Loucy (cell line): ENCODE measurements at regions not wholly inside any gene's neighbourhood (a gene's known extent, or its start where the extent isn't known, plus 50 kb on each side); places are given as distances from the start of the nearest gene placed in this dataset.

Source experiments
- H2AFZ ChIP-seq: fragments of 200-600 bp; sonication (generic); 2 replicates; pipeline ENCODE4 v1.6.0; 2016; ENCODE audit warnings: antibody characterized with exemption, mild to moderate bottlenecking, low read length, moderate library complexity
- H3F3A ChIP-seq: fragments of 200-600 bp; 2 replicates; pipeline ENCODE4 v1.6.0; 2016; ENCODE audit warnings: antibody characterized with exemption, low read depth, mild to moderate bottlenecking
- H3K27me3 ChIP-seq: fragments of 200-600 bp; sonication (generic); 2 replicates; pipeline ENCODE4 v1.6.1; 2014; ENCODE audit warnings: low read length, mild to moderate bottlenecking; ENCODE audit not compliant: insufficient read depth, poor library complexity, severe bottlenecking
- H3K36me3 ChIP-seq: fragments of 200-600 bp; sonication (generic); 2 replicates; pipeline ENCODE4 v1.6.1; 2016; ENCODE audit warnings: low read length; ENCODE audit not compliant: insufficient read depth
- H3K4me1 ChIP-seq: fragments of 200-600 bp; sonication (generic); 2 replicates; pipeline ENCODE4 v1.5.1; 2014; ENCODE audit warnings: low read length, mild to moderate bottlenecking; ENCODE audit not compliant: insufficient read depth, poor library complexity, severe bottlenecking
- H3K4me2 ChIP-seq: fragments of 200-600 bp; sonication (generic); 2 replicates; pipeline ENCODE4 v1.6.0; 2014; ENCODE audit warnings: antibody characterized with exemption, low read length, low read depth, mild to moderate bottlenecking; ENCODE audit not compliant: poor library complexity, severe bottlenecking
- H3K4me3 ChIP-seq: fragments of 200-600 bp; sonication (generic); 2 replicates; pipeline ENCODE4 v1.5.1; 2014; ENCODE audit warnings: low read length, mild to moderate bottlenecking, mixed read lengths; ENCODE audit not compliant: poor library complexity, severe bottlenecking
- H3K79me2 ChIP-seq: fragments of 200-600 bp; sonication (generic); 2 replicates; pipeline ENCODE4 v1.6.1; 2014; ENCODE audit warnings: low read length; ENCODE audit not compliant: insufficient read depth
- H3K9ac ChIP-seq: fragments of 200-600 bp; sonication (generic); 2 replicates; pipeline ENCODE4 v1.6.0; 2014; ENCODE audit warnings: mild to moderate bottlenecking, low read depth, low read length, moderate library complexity; ENCODE audit not compliant: poor library complexity, severe bottlenecking
- H3K9me2 ChIP-seq: fragments of 200-600 bp; sonication (generic); replicated peaks from 2 replicates; pipeline ENCODE4 v1.6.1; 2016; ENCODE audit warnings: low read depth, low read length, mixed read lengths
- H3K9me3 ChIP-seq: fragments of 200-600 bp; sonication (generic); 2 replicates; pipeline ENCODE4 v1.6.1; 2014; ENCODE audit warnings: mild to moderate bottlenecking, antibody characterized with exemption, low read length, low read depth; ENCODE audit not compliant: insufficient read depth
- H4K20me1 ChIP-seq: fragments of 200-600 bp; sonication (generic); 2 replicates; pipeline ENCODE4 v1.6.0; 2014; ENCODE audit warnings: antibody characterized with exemption, low read length, mild to moderate bottlenecking; ENCODE audit not compliant: insufficient read depth, poor library complexity, severe bottlenecking
- CTCF ChIP-seq: fragments of 200-600 bp; sonication (generic); conservative IDR thresholded peaks from 2 replicates; pipeline ENCODE4 v1.5.1; 2014; ENCODE audit warnings: mild to moderate bottlenecking, antibody characterized with exemption, low read length
- EZH2phosphoT487 ChIP-seq: fragments of 200-600 bp; IDR thresholded peaks from 2 replicates; pipeline ENCODE4 v1.6.1; 2018; ENCODE audit warnings: antibody characterized with exemption, mild to moderate bottlenecking, moderate library complexity, borderline replicate concordance

- no peak overlapping the region for H2AFZ ChIP-seq
- H3K9me2 ChIP-seq: no peaks in the 10 kb centered on the region
- no peak overlapping the region for H3K9ac ChIP-seq
- H3K36me3 ChIP-seq: no peaks in the 10 kb centered on the region
- H3K79me2 ChIP-seq: no peaks in the 10 kb centered on the region
- no peak overlapping the region for H3K4me3 ChIP-seq
- no peaks in the 10 kb centered on the region for H3F3A ChIP-seq
- H3K9me3 ChIP-seq: no peaks in the 10 kb centered on the region
- TF ChIP-seq EZH2phosphoT487 (no peak), CTCF (no peak)
- H4K20me1 ChIP-seq: no peaks in the 10 kb centered on the region
- H3K4me2 ChIP-seq: no peak overlapping the region
- H3K27me3 ChIP-seq: no peaks in the 10 kb centered on the region
- no peaks in the 10 kb centered on the region for H3K4me1 ChIP-seq
Measured at GRCh38 chr1:60731321-60731720, 351.0 kb upstream of the NFIA start.

GRCh38 chr1:60727552-60727951, 354.8 kb upstream of the NFIA start:
- no peaks in the 10 kb centered on the region for H3K4me1 ChIP-seq
- no peaks in the 10 kb centered on the region for H4K20me1 ChIP-seq
- no peaks in the 10 kb centered on the region for H3K36me3 ChIP-seq
- no peak overlapping the region for H3K4me2 ChIP-seq
- H3K27me3 ChIP-seq: no peaks in the 10 kb centered on the region
- H3F3A ChIP-seq: no peaks in the 10 kb centered on the region
- no peak overlapping the region for H3K4me3 ChIP-seq
- no peaks in the 10 kb centered on the region; the same call in 1 of the 2 replicates for H3K9me3 ChIP-seq
- no peaks in the 10 kb centered on the region for H3K9me2 ChIP-seq
- no peak overlapping the region for H2AFZ ChIP-seq
- H3K9ac ChIP-seq: no peak overlapping the region
- no peaks in the 10 kb centered on the region for H3K79me2 ChIP-seq
- TF ChIP-seq CTCF (no peak), EZH2phosphoT487 (no peak)

- no peaks in the 10 kb centered on the region for H3K27me3 ChIP-seq
- no peaks in the 10 kb centered on the region for H3K4me1 ChIP-seq
- H3K9me3 ChIP-seq: peaks cover 4% of the 10 kb centered on the region; the same call in 1 of the 2 replicates
- no peak overlapping the region for H3K9ac ChIP-seq
- H4K20me1 ChIP-seq: no peaks in the 10 kb centered on the region
- H3K4me3 ChIP-seq: no peak overlapping the region
- H3F3A ChIP-seq: no peaks in the 10 kb centered on the region
- no peaks in the 10 kb centered on the region for H3K79me2 ChIP-seq
- no peaks in the 10 kb centered on the region for H3K36me3 ChIP-seq
- no peaks in the 10 kb centered on the region for H3K9me2 ChIP-seq
- H2AFZ ChIP-seq: no peak overlapping the region
- no peak for TF ChIP-seq CTCF
- no peak for TF ChIP-seq EZH2phosphoT487
- no peak overlapping the region for H3K4me2 ChIP-seq
Measured at GRCh38 chr1:60716472-60716871, 365.9 kb upstream of the NFIA start.
